ENCODE measurements at regions not wholly inside any gene's neighbourhood (a gene's known extent, or its start where the extent isn't known, plus 50 kb on each side); places are given as distances from the start of the nearest gene placed in this dataset.

DNA sequence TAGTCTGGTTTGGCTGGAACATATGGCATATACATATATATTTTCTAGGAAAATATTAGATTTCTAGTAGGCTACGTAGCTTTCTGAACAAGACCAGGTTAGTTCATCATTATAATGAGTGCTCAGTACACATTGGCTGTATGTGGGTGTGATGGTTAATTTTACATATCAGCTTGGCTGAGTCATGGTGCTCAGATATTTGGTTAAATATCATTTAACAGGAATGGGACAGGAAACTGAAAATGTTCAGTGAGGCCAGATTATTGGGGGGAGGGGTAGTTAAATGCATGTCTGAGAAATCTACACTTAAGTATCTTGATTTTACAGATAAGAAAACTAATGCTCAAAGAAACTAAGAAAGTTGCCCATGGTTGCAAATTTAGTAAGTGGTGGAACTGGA, 160.1 kb downstream of the RBMX2 start:
- TF ChIP-seq POLR2A (IDR thresholded peaks at IDR 0.05) (no peak), EP300 (IDR thresholded peaks at IDR 0.05) (no peak), POLR2AphosphoS5 (IDR thresholded peaks at IDR 0.05) (no peak)
- TF ChIP-seq, protein P1, sequence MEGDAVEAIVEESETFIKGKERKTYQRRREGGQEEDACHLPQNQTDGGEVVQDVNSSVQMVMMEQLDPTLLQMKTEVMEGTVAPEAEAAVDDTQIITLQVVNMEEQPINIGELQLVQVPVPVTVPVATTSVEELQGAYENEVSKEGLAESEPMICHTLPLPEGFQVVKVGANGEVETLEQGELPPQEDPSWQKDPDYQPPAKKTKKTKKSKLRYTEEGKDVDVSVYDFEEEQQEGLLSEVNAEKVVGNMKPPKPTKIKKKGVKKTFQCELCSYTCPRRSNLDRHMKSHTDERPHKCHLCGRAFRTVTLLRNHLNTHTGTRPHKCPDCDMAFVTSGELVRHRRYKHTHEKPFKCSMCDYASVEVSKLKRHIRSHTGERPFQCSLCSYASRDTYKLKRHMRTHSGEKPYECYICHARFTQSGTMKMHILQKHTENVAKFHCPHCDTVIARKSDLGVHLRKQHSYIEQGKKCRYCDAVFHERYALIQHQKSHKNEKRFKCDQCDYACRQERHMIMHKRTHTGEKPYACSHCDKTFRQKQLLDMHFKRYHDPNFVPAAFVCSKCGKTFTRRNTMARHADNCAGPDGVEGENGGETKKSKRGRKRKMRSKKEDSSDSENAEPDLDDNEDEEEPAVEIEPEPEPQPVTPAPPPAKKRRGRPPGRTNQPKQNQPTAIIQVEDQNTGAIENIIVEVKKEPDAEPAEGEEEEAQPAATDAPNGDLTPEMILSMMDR (IDR thresholded peaks at IDR 0.05), result no peak
